Activated CD4-positive, CD25-positive, alpha-beta regulatory T cell treated with anti-CD3 and anti-CD28 coated beads, Interleukin-2, amount 50 U/mL, for 24 hours (primary cell): ENCODE measurements at regions not wholly inside any gene's neighbourhood (a gene's known extent, or its start where the extent isn't known, plus 50 kb on each side); places are given as distances from the start of the nearest gene placed in this dataset.
"Not testable (repeated sequence)": the region's sequence is repeated elsewhere in the genome, so short reads cannot be mapped to it uniquely, and the experiment has no call there.

ENCODE experiments used
- ATAC-seq, 2 donors: fragments of 150-1000 bp; cut with Tn5 transposase; one replicate each; pipeline ENCODE4 v1.10.0; 2021; ENCODE audit warnings: mild to moderate bottlenecking in 1 of 2, moderate library complexity in 1 of 2

DNA sequence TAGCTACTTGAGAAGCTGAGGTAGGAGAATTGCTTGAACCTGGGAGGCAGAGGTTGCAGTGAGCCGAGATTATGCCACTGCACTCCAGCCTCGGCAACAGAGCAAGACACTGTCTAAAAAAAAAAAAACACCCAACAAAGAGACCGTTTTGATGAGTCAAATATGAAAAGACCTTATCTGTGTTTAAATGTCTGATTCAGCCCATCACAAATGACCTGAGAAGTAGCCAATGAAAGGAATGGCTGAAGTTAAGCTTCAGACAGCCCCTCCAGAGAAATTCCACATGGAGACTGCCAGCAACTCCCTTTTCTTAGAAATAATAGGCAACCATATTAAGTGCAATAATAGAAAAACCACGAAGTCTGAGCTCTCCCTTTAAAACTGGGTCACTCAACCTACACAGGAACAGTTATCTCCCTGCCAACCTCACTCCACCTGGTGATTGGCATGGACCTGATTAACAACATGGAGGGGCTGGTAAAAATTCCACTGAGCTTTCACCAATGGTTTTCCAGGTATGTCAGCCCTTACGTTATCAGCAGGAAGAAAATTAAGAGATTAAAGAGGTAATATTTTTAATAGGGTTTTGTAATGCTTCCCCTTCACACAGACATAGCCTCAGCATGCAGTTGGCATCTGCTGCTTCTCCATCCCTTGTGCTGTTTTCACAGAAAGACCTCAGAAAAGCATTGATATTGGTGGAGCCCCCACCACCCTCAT lies 238.1 kb upstream of the STT3B start:
- no peak for ATAC-seq

DNA sequence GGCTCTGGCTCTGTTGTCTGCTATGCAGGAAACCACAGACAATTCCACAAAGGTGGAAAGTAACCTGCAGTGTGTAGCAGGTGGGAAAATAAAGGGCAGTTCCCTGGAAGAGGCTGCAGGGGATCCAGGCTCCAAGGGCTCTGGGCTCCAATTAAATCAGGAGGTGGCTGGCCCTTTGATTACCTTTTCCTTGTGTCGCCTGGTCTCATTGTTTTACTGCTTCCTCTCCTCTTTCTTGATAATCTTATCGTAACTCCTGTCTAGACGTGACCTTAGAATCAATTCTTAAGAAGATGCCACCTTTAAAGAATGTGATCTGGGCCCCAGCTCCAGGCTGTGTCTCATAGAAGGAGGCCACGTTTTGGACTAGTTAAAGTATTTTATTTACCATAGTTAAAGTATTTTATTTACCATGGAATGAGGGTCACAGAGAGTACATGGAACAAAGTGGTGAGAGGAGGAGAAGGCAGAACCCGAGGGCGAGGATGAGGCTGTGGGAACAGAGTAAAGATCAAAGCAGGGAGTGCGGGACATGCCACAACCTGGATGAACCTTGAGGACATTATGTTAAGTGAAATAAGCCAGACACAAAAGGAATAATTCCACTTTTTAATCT lies 237.5 kb upstream of the STT3B start:
- no peak for ATAC-seq

DNA sequence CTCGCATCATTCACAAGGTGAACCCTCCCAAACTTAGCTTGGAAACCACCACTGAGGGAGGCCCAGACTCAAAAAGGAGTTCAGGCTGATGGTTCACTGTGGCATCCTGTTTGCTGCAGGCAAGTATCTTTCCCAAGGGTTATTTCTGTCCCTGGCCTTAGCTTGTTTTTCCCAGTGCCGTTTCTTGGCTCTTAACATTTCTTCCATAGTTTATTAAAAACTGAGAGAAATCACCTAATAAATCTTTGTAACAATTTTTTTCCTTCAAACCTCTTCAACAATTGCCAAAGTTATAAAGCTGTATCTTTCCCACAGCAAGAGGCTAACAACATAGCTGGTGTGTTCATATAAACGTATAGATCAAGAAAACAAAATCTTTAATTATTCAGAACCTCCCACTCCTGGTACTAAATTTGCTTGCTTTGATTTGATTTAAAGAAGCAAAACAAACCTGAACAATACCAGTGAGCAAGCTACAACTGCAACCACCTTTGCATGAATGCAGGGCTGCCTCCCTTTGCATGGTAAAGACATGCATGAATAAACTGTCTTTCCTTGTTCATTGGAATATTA lies 234.9 kb upstream of the STT3B start:
- ATAC-seq, result no peak

DNA sequence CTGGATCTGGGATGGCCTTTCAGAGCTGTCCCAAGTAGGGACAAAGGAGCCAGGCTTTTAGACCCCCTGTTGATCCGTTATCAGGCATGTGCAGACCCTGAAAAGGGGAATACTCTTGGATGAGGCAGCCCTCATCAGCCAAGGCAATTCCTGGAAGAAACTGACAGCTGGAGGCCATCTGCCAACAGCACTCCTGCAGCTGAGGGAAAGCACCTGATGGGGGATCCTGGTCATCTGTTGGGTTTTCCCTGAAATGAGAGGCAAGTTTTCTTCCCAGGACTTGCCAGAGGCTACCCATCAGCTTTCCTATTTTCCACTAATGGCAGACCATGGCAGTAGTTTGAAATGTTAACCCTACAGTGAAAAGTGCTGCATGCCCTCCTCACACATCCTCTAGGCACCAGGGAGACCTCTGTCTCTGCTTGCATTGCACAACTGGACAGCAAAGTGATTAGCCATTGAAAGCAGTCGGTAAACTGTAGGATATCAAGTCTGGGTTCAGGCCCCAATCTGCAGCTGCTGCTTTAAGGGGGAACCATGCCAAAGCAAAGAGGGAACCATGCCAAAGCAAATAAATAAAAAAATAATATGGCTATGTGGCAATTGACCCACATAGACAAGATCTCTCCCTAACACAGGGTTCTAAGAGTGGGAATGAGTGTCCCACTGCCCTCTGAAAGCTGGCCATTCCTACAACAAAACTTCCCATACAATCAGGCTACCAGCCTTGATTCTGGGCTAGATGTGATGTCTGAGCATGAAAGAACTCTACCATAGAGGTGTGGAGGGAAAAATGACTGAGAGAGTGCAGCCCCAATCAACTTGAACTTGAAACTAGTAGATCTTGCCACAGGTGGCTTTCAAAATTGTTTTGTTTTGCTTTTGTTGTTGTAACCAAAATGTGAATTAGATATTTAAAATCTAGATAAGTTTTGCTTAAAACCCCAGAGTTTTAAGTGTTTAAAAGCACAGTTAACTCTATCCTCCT lies 232.0 kb upstream of the STT3B start:
- no peak for ATAC-seq

DNA sequence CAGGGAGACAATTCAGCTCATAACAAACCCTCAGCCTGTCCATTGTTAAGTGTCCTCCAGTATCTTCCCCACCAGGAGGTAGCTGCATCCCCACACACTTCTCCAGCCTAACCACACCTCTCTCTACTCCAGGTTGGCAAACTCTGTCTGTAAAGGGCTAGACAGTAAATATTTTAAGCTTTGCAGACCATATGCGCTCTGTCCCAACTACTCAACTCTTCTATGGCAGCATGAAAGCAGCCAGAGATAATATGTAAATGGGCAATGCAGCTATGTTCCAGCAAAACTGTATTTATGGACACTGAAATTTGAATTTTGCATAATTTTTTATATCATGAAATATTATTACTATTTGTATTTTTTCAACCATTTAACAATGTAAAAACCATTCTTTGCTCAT lies 230.4 kb upstream of the STT3B start:
- ATAC-seq, result no peak

DNA sequence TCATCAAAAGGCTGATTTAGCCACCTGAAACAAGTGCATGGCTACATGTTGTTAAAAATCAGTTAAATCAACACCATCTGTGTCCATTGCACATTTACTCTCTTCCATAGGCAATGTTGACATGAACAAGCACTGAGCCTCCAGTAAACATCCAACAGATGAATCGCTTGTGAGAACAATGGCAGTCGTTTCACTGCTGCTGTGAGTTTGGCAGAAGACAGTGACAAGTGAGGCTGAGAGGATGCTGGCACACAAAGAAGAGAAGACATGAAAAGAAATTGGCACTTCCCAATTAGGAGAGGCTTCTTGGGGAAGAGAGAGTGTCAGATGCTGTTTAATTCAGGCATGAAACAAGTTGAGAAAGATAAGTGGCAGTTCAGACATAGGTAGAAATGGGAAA lies 227.4 kb upstream of the STT3B start:
- ATAC-seq, result no peak

DNA sequence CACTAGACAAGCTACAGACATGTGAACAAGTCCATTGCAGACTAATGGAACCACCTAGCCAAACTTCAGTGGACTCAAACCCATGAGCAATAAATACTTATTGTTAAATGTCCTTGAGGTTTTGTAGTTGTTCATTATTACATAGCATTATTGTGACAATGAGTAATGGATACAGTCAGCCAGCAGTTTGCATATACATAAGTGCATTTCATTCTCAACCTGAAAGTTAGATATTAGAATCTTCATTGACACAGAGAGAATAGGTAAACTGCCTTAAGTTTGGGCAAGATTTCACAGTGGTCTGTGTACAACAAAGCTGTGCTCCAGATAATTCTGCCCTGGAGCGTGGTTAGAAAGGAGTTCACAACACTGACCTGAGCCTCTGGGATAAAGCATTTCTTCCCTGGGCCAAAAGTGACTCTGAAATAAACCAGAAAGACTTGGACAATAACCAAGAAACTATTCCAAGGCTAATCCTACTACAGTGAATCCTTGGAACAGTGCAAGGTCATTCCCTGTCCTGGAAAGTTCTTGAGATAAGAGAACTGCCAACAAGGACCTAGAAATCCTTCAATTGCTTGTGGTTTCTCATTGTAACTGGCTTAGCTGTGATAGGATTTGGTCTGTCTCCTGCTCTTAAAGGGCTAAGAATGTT lies 225.5 kb upstream of the STT3B start:
- no peak for ATAC-seq

DNA sequence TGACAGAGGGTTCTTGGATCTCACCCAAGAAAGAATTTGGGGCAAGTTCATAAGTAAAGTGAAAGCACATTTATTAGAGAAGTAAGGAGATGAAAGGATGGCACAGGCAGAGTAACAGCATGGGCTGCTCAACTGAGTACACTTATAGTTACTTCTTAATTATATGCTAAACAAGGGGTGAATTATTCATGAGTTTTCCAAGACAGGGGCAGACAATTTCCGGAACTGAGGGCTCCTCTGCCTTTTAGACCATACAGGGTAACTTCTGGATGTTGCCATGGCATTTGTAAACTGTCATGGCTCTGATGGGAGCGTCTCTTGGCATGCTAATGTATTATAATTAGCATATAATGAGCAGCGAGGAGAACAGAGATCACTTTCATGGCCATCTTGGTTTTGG lies 221.2 kb upstream of the STT3B start:
- ATAC-seq, result no peak

DNA sequence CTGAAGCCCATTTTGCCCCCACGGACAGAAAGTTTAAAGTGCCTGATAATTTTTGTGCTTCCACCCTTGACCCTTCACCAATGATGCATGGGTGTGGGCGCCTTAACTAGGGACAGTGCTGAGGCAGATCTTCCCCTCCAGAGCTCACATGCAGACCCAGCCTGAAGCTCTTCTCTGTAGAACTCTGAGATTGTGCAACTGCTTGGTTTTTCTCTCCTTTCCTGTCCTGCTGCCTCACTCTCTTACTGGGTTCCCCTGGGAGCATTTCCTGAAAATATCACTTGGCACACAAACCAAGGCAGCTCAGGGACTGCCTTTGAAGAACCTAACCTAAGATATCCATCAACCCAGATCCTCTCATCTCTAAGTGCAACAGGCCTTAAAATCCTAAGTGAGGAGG lies 220.3 kb upstream of the STT3B start:
- no peak for ATAC-seq

DNA sequence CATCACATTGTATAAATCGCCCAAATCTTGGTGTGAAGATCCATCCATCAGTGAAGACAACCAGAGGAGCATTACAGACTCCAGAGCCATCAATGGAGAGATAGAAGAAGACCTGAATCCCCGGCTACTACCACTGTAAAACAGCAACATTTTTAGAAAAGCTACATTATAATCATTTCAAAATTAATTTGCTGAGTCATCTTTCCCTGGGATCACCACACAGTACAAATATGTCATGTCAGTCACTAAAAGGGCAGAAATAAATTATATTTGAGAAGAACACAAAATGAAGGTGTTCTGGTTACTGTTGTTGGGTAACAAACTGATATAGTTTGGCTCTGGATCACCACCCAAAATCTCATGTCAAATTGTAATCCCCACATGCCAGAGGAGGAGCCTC lies 218.5 kb upstream of the STT3B start:
- ATAC-seq, result no peak

DNA sequence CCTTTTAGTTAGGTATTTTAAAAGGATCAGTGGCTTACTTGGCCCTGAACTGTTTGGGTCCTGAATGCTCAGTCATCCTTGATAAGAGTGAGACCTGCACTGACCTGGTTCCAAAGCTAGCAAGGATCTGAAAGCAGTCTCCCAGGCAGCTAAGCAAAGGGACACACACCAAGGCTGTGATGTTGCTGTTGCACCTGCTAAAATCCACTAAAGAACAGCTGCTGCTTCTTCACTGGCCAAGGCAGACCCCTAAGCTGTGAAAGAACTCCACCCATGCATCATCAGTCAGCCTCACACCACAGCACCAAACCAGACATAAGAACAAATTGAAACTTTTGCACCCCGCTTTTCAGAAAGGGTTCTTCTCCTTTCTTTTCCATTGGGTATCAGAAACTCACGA lies 213.4 kb upstream of the STT3B start:
- no peak for ATAC-seq

DNA sequence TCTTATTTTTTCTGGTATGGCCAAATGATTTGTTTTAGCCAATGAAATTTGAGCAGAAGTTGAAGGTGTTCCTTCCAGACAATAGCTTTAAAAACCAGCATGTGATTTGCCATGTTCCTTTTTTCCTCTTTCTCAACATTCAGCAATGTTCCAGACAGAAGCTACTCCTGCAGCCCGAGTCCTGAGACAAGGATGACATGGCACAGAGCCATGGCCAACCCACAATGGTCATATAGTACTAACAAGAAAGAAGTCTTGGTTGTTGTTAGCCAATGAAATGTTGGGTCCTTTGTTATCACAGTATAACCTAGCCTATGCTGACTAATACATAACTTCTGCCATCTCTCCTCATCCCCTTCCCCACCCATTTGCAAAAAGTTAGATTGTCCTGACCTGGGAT lies 211.1 kb upstream of the STT3B start:
- no peak for ATAC-seq

DNA sequence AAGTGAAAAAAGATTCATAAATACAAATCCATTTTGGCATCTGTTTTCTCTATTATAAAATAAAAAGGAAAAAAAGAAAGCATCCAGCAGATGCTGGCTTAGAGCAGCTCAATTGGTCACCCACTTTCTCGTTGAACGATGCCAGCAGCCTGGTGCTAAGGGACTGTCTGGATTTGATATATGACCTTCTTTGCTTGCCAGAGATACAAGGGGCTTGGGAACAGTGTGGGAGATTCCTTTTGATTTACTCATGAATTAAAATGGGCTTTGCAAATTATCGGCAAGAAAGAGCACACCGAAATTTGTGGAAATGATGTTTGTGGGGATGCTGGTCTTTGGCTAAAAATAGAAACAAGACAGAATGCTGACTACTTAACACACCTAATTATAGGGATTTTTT lies 210.3 kb upstream of the STT3B start:
- ATAC-seq, result no peak

DNA sequence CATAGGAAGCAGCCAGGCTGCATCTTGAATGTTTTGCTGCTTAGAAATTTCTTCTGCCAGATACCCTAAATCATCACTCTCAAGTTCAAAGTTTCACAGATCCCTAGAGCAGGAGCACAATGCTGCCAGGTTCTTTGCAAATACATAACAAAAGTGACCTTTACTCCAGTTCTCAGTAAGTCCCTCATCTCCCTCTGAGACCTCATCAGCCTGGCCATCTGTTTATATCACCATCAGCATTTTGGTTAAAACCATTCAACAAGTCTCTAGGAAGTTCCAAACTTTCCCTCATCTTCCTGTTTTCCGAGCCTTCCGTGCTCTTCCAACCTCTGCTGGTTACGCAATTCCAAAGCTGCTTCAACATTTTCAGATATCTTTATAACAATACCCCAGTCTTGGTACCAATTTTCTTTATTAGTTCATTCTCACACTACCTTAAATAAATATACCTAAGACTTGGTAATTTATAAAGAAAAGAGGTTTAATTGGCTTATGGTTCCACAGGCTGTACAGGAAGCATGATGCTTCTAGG lies 204.8 kb upstream of the STT3B start:
- not testable (repeated sequence) for ATAC-seq

DNA sequence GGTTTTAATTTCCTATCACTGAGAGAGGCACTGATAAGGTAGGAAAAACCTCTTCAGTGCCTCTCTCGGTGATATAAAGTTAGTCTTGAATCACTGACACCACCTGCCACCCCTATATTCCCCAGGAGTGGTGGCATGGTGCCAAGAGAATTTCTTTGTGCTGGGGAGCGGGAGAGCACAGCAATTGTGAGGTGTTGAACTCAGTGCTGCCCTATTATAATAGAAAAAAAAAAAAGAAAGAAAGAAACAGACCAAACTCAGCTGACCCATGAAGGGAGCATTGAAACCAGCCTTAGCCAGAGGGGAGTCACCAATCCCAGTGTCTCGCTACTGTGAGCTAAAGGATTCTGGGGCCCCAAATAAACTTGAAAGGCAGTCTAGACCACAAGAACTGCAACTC lies 201.4 kb upstream of the STT3B start:
- no peak for ATAC-seq

DNA sequence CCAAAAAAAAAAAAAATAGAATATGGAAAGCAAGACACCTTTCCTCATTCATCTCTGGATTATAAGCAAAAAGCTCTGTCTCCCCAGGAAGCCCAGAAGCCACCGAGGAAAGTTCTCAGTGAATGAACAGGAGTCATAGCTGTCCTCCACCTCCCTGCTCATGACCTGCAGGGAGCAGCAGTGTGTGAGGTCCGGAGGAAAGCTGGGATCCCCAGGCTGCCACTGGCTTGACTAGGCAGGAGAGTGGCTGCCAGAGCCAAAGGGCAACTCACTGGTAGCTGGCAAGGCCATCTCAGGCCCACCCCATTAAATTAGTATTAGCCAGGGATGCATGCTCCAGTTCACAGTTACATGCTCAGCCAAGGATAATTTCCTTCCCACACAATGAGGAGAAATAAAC lies 191.6 kb upstream of the STT3B start:
- ATAC-seq, result no peak

DNA sequence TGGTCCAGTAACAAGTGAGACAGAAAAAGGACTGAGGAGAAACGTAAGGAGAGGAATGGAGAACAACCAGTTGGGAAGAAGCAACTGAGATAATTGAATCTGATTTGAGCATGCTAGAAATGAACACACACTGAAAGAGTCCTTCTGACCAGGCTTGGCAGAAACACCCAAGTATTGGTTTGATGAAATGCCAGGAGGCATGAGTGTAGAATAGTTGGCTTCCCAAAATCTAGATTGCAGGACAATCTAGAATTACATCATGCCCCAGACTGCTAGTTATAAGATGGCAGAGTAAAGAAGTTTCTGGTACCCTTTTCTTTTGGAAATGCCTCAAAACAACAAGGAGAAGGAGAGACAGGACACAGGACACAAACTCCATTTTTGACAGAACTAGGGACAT lies 189.7 kb upstream of the STT3B start:
- ATAC-seq, result no peak

DNA sequence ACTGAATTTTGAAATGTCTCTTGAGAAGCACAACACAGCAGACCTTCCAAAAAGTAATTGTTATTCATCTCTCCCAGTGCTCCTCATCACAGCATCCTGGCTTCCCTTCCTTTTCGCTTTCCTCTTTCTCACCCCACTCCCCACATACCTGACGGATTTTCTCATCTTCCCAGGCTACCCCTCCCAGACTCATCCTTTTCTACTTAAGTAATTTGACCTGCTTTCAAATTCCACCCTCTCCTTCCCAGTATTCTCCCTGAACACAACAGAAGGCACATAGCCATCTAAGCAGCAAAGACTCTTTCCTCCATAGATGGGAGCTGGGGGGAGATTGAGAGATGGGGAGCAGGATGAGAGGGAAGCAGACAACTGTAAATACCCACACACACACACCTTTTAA lies 187.1 kb upstream of the STT3B start:
- no peak for ATAC-seq

DNA sequence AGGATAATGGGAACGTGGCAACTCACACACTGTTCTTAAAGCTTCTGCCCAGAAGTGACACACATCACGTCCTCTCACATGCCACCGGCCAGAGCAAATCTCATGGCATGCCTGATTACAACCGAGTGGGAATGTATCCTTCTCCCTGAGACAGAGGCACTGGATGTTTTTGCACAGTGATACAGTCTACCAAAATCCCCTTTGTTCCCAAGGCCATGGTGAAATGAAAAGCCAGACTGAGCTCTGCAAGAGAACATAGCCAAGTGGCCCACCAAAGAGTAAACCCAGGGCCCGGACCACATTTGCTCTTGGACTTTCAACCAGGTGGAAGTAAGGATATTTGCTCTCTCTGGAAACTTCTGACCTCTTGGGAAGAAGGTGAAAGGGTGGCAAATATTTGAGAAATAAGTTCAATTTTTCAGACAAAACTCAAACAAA lies 186.2 kb upstream of the STT3B start:
- ATAC-seq, result no peak

DNA sequence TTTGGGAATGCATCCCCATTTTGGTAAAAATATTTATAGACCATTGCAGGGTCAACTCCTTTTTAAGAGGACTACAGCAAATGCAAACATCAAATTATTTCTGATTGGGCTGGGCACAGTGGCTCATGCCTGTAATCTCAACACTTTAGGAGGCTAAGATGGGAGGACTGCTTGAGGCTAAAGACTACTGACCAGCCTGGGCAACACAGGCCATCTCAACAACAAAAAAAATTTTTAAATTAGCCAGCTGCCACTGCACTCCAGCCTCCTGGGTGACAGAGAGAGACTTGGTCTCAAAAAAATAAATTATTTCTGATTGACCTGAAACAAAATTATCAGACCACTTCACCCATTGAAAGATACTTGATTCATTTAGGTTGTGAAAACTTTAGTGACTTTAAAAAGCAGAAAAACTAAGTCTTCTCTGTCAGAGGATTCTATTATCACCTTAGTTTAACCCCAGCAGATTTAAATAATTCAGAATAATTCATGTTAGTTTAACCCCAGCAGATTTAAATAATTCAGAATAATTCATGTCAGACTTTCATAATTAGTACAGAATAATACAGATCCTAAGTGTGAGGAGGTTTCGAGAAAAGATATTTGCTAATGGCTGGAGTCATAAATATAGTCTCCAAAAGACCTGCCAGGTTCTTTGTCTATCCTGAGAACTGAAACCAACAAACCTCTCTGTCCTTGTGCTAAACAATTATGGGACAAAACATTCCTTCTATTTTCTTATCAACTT lies 183.6 kb upstream of the STT3B start:
- no peak for ATAC-seq

DNA sequence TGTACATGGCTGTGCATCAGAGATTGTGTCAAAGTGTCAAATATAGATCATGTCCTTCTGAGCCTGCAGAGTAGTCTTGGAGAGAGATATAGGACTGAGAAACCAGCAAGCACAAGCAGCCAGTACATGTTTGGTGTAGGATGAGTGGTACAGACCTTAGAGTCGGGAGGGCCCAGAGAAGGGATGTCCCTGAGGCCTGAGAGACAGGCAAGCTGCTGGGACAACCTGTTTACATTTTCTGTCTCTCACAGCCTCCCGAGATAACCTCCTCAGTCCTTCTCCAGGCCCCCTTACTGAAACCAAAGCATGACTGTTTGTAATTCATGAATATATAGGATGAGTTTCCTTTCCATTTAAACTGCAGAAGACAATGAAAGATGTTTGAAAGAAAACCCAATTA lies 182.4 kb upstream of the STT3B start:
- no peak for ATAC-seq

DNA sequence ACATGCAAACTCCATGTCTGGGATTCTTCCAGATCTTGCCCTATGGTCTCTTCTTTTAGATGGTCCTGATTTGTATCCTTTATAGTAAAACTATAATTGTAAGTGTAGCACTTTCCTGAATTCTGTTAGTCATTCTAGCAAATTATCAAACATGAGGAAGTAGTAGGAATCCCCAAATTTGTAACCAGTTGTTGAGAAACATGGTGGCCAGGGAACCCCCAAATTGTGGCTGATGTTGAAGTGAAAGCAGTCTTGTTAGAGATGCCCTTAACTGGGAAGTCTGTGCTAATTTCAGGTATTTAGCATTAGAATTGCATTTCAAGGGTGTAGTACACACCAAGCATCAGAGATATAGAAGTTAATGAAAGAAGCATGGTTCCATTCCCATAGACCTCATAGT lies 180.4 kb upstream of the STT3B start:
- no peak for ATAC-seq
